HepG2 (cell line): ENCODE measurements at regions not wholly inside any gene's neighbourhood (a gene's known extent, or its start where the extent isn't known, plus 50 kb on each side); places are given as distances from the start of the nearest gene placed in this dataset.

Experiments used
- CENPT ChIP-seq: sonication (generic); formaldehyde crosslinking; IDR thresholded peaks from 2 replicates; pipeline ENCODE4 v1.8.0; 2022; ENCODE audit warnings: low read depth, mild to moderate bottlenecking, moderate library complexity, missing genetic modification reagents
- CERS6 ChIP-seq: sonication (generic); formaldehyde crosslinking; IDR thresholded peaks from 2 replicates; pipeline ENCODE4 v1.5.0; 2020; ENCODE audit warnings: missing genetic modification reagents
- CSRNP1 ChIP-seq: sonication (generic); formaldehyde crosslinking; IDR thresholded peaks from 2 replicates; pipeline ENCODE4 v1.8.1; 2023; ENCODE audit warnings: mild to moderate bottlenecking, missing genetic modification reagents
- CTCF ChIP-seq: sonication (generic); formaldehyde crosslinking; IDR thresholded peaks from 2 replicates; pipeline ENCODE4 v1.5.0; 2020; ENCODE audit warnings: mild to moderate bottlenecking, missing genetic modification reagents, moderate library complexity
- GMEB1 ChIP-seq: sonication (generic); formaldehyde crosslinking; IDR thresholded peaks from 2 replicates; pipeline ENCODE4 v1.5.1; 2020; ENCODE audit warnings: missing genetic modification reagents, mild to moderate bottlenecking, borderline replicate concordance
- KDM6A ChIP-seq: IDR thresholded peaks from 2 replicates; pipeline ENCODE4 v1.6.1; 2016; ENCODE audit warnings: low read depth
- MTA3 ChIP-seq: sonication (generic); formaldehyde crosslinking; IDR thresholded peaks from 2 replicates; pipeline ENCODE4 v1.4.0; 2020; ENCODE audit warnings: missing genetic modification reagents
- PLRG1 ChIP-seq: fragments of 450-650 bp; conservative IDR thresholded peaks from 2 replicates; pipeline ENCODE4 v1.6.1; 2016
- SATB2 ChIP-seq: sonication (generic); formaldehyde crosslinking; IDR thresholded peaks from 2 replicates; pipeline ENCODE4 v1.5.0; 2020; ENCODE audit warnings: missing genetic modification reagents
- SOX5 ChIP-seq: IDR thresholded peaks from 2 replicates; pipeline ENCODE4 v1.6.1; 2016; ENCODE audit warnings: borderline replicate concordance
- ZBTB38 ChIP-seq: sonication (generic); formaldehyde crosslinking; IDR thresholded peaks from 2 replicates; pipeline ENCODE4 v1.5.1; 2020; ENCODE audit warnings: mild to moderate bottlenecking, missing genetic modification reagents
- ZBTB49 ChIP-seq: sonication (generic); formaldehyde crosslinking; IDR thresholded peaks from 2 replicates; pipeline ENCODE4 v1.4.0; 2020; ENCODE audit warnings: missing genetic modification reagents, borderline replicate concordance
- ZFP41 ChIP-seq: sonication (generic); formaldehyde crosslinking; IDR thresholded peaks from 2 replicates; pipeline ENCODE4 v1.4.0; 2020; ENCODE audit warnings: mild to moderate bottlenecking, missing genetic modification reagents, borderline replicate concordance
- ZNF251 ChIP-seq: sonication (generic); formaldehyde crosslinking; IDR thresholded peaks from 2 replicates; pipeline ENCODE4 v1.9.0; 2021; ENCODE audit warnings: mild to moderate bottlenecking, missing genetic modification reagents
- ZNF281 ChIP-seq: sonication (generic); formaldehyde crosslinking; IDR thresholded peaks from 2 replicates; pipeline ENCODE4 v1.4.0; 2020; ENCODE audit warnings: missing genetic modification reagents, borderline replicate concordance
- ZNF891 ChIP-seq: sonication (generic); formaldehyde crosslinking; IDR thresholded peaks from 2 replicates; pipeline ENCODE4 v1.5.0; 2020; ENCODE audit warnings: mild to moderate bottlenecking, missing genetic modification reagents

GRCh38 chr5:92916036-92916435, 665.0 kb downstream of the NR2F1-AS1 start (continued):
- no peak for TF ChIP-seq CSRNP1
- TF ChIP-seq KDM6A (CRISPR knock-in tag): no peak
- no peak for TF ChIP-seq MTA3 (CRISPR knock-in tag)
- no peak for TF ChIP-seq CENPT (CRISPR knock-in tag)
- no peak for TF ChIP-seq ZBTB38 (CRISPR knock-in tag)
- TF ChIP-seq GMEB1: no peak
- peak; percentile 47 for TF ChIP-seq CTCF
- TF ChIP-seq ZNF891 (CRISPR knock-in tag): no peak
- TF ChIP-seq ZFP41 (CRISPR knock-in tag): no peak
- TF ChIP-seq ZBTB49 (CRISPR knock-in tag): no peak
- no peak for TF ChIP-seq SATB2 (CRISPR knock-in tag)
- peak; percentile 66; the same call in 1 of the 2 replicates for TF ChIP-seq SOX5
- no peak for TF ChIP-seq ZNF251
- TF ChIP-seq ZNF281 (CRISPR knock-in tag): no peak
- no peak for TF ChIP-seq CERS6
- TF ChIP-seq PLRG1: no peak
